Mammary epithelial cell (primary cell): ENCODE measurements at regions not wholly inside any gene's neighbourhood (a gene's known extent, or its start where the extent isn't known, plus 50 kb on each side); places are given as distances from the start of the nearest gene placed in this dataset.

ENCODE experiments used
- EZH2 ChIP-seq: IDR thresholded peaks from 2 replicates; pipeline ENCODE4 v1.6.1; 2012; ENCODE audit warnings: low read length, inconsistent platforms, borderline replicate concordance
- TF ChIP-seq, protein P1 (sequence below), 2 donors: IDR thresholded peaks in 1 of 2; conservative IDR thresholded peaks in 1 of 2; 2 replicates each; pipeline ENCODE4 v1.5.1; 2011 to 2012; ENCODE audit warnings: inconsistent platforms in 2 of 2, low read length in 2 of 2, mild to moderate bottlenecking in 2 of 2, control low read depth in 1 of 2, low read depth in 1 of 2; ENCODE audit not compliant: insufficient read depth in 1 of 2; ENCODE audit errors: extremely low read depth in 1 of 2

DNA sequence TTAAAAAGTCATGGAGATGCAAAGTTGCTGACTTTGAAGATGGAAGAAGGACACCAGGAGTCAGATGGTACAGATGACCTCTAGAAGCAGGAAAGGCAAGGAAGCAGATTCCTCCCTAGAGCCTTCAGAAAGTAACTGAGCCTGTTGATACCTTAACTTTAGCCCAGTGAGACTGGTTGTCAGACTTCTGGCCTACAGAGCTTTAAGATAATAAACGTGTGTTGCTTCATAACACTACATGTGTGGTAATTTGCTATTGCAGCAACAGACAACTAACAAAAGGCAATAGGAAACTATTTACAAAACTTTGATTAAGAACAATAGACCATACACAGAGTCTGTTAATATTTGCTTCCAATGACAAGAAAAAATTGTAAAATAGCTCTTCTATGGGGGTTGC is 102.0 kb upstream of the USP38 start:
- TF ChIP-seq, protein P1, sequence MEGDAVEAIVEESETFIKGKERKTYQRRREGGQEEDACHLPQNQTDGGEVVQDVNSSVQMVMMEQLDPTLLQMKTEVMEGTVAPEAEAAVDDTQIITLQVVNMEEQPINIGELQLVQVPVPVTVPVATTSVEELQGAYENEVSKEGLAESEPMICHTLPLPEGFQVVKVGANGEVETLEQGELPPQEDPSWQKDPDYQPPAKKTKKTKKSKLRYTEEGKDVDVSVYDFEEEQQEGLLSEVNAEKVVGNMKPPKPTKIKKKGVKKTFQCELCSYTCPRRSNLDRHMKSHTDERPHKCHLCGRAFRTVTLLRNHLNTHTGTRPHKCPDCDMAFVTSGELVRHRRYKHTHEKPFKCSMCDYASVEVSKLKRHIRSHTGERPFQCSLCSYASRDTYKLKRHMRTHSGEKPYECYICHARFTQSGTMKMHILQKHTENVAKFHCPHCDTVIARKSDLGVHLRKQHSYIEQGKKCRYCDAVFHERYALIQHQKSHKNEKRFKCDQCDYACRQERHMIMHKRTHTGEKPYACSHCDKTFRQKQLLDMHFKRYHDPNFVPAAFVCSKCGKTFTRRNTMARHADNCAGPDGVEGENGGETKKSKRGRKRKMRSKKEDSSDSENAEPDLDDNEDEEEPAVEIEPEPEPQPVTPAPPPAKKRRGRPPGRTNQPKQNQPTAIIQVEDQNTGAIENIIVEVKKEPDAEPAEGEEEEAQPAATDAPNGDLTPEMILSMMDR (conservative IDR thresholded peaks at IDR 0.05 in 1 of 2, IDR thresholded peaks at IDR 0.05 in 1 of 2; ENCODE audit: extremely low read depth in 1 of 2, insufficient read depth in 1 of 2, low read depth in 1 of 2, low read length in 2 of 2), result no peak
- TF ChIP-seq EZH2, result no peak
